H9 (cell line): ENCODE measurements at regions not wholly inside any gene's neighbourhood (a gene's known extent, or its start where the extent isn't known, plus 50 kb on each side); places are given as distances from the start of the nearest gene placed in this dataset.

ENCODE experiments used
- DNase-seq: peaks from one replicate; pipeline ENCODE4 v3.0.0-alpha.2; 2017
- H2AFZ ChIP-seq: one replicate; pipeline ENCODE4 v1.6.1; 2013; ENCODE audit warnings: mild to moderate bottlenecking, low read length, control low read depth, moderate library complexity
- H2AK5ac ChIP-seq: 2 replicates; pipeline ENCODE4 v1.6.1; 2013; ENCODE audit warnings: low read length, control low read depth, mixed read lengths; ENCODE audit not compliant: insufficient read length
- H2BK120ac ChIP-seq: one replicate; pipeline ENCODE4 v1.6.1; 2013; ENCODE audit warnings: low read depth, mild to moderate bottlenecking, low read length, control low read depth, inconsistent platforms; ENCODE audit not compliant: poor library complexity, severe bottlenecking
- H2BK12ac ChIP-seq: 2 replicates; pipeline ENCODE4 v1.6.1; 2013; ENCODE audit warnings: low read length, control low read depth, mixed read lengths, low read depth; ENCODE audit not compliant: insufficient read length
- H2BK15ac ChIP-seq: 2 replicates; pipeline ENCODE4 v1.6.1; 2013; ENCODE audit warnings: low read depth, low read length, control low read depth
- H2BK20ac ChIP-seq: one replicate; pipeline ENCODE4 v1.6.1; 2013; ENCODE audit warnings: low read depth, mild to moderate bottlenecking, low read length, control low read depth, inconsistent platforms; ENCODE audit not compliant: poor library complexity, severe bottlenecking
- H2BK5ac ChIP-seq: 2 replicates; pipeline ENCODE4 v1.6.1; 2013; ENCODE audit warnings: low read length, control low read depth, mixed read lengths; ENCODE audit not compliant: insufficient read length
- H3K14ac ChIP-seq: 2 replicates; pipeline ENCODE4 v1.6.1; 2013; ENCODE audit warnings: low read length, control low read depth; ENCODE audit not compliant: insufficient read depth
- H3K18ac ChIP-seq: 2 replicates; pipeline ENCODE4 v1.6.1; 2013; ENCODE audit warnings: low read depth, mild to moderate bottlenecking, mixed read lengths, low read length, control low read depth; ENCODE audit not compliant: insufficient read length
- H3K23ac ChIP-seq: 2 replicates; pipeline ENCODE4 v1.6.1; 2013; ENCODE audit warnings: low read length, control low read depth, mixed read lengths, low read depth; ENCODE audit not compliant: insufficient read length
- H3K23me2 ChIP-seq: 2 replicates; pipeline ENCODE4 v1.6.1; 2013; ENCODE audit warnings: low read depth, mild to moderate bottlenecking, mixed read lengths, low read length, control low read depth; ENCODE audit not compliant: insufficient read length, poor library complexity, severe bottlenecking
- H3K27ac ChIP-seq: 2 replicates; pipeline ENCODE4 v1.5.1; 2013; ENCODE audit warnings: low read length, control low read depth, mixed read lengths, low read depth; ENCODE audit not compliant: insufficient read length
- H3K27me3 ChIP-seq: 2 replicates; pipeline ENCODE4 v1.6.1; 2013; ENCODE audit warnings: low read length, control low read depth, inconsistent platforms; ENCODE audit not compliant: insufficient read depth
- H3K4ac ChIP-seq: 2 replicates; pipeline ENCODE4 v1.6.1; 2013; ENCODE audit warnings: low read depth, mild to moderate bottlenecking, control low read depth, inconsistent platforms, low read length, moderate library complexity
- H3K4me1 ChIP-seq: 2 replicates; pipeline ENCODE4 v1.6.1; 2013; ENCODE audit warnings: low read length, control low read depth, inconsistent platforms; ENCODE audit not compliant: insufficient read depth
- H3K4me2 ChIP-seq: 2 replicates; pipeline ENCODE4 v1.6.1; 2013; ENCODE audit warnings: low read length, control low read depth, mixed read lengths; ENCODE audit not compliant: insufficient read length, insufficient read depth
- H3K56ac ChIP-seq: 2 replicates; pipeline ENCODE4 v1.6.1; 2013; ENCODE audit warnings: low read depth, mild to moderate bottlenecking, mixed read lengths, low read length, control low read depth; ENCODE audit not compliant: insufficient read length
- H3K79me1 ChIP-seq: 2 replicates; pipeline ENCODE4 v1.6.1; 2013; ENCODE audit warnings: low read depth, mild to moderate bottlenecking, moderate library complexity, low read length, control low read depth, inconsistent platforms; ENCODE audit not compliant: insufficient read depth, poor library complexity, severe bottlenecking
- H3K79me2 ChIP-seq: 2 replicates; pipeline ENCODE4 v1.6.1; 2013; ENCODE audit warnings: low read length, control low read depth, inconsistent platforms; ENCODE audit not compliant: insufficient read depth
- H3K9ac ChIP-seq: 2 replicates; pipeline ENCODE4 v1.6.1; 2013; ENCODE audit warnings: low read length, control low read depth, mixed read lengths; ENCODE audit not compliant: insufficient read length; ENCODE audit errors: extremely low read depth
- H3K9me3 ChIP-seq: one replicate; pipeline ENCODE4 v1.6.1; 2013; ENCODE audit warnings: low read depth, low read length, inconsistent platforms; ENCODE audit not compliant: control insufficient read depth
- H3T11ph ChIP-seq: one replicate; pipeline ENCODE4 v1.6.1; 2013; ENCODE audit warnings: mild to moderate bottlenecking, low read length, control low read depth, inconsistent platforms
- H4K20me1 ChIP-seq: one replicate; pipeline ENCODE4 v1.6.1; 2013; ENCODE audit not compliant: control insufficient read depth, insufficient read length, insufficient read depth
- H4K5ac ChIP-seq: 2 replicates; pipeline ENCODE4 v1.6.1; 2013; ENCODE audit warnings: low read depth, mild to moderate bottlenecking, mixed read lengths, low read length, control low read depth; ENCODE audit not compliant: insufficient read length
- H4K8ac ChIP-seq: replicated peaks from 2 replicates; pipeline ENCODE4 v1.6.1; 2013; ENCODE audit warnings: low read length, control low read depth, mixed read lengths, low read depth; ENCODE audit not compliant: insufficient read length
- H4K91ac ChIP-seq: 2 replicates; pipeline ENCODE4 v1.6.1; 2013; ENCODE audit warnings: low read depth, mild to moderate bottlenecking, moderate library complexity, mixed read lengths, low read length, control low read depth; ENCODE audit not compliant: insufficient read length
- H3K27ac Mint-ChIP-seq, 3 experiments: 2 replicates in 2 of 3; 3 replicates in 1 of 3; pipeline ENCODE4 v1.8.0; 2020 to 2021; ENCODE audit warnings: mixed read lengths in 3 of 3, mild to moderate bottlenecking in 1 of 3, moderate library complexity in 1 of 3
- H3K27me3 Mint-ChIP-seq: 2 replicates; pipeline ENCODE4 v1.8.0; 2021; ENCODE audit warnings: low read depth, mild to moderate bottlenecking, moderate library complexity, mixed read lengths
- H3K36me3 Mint-ChIP-seq, 3 experiments: 2 replicates in 2 of 3; 3 replicates in 1 of 3; pipeline ENCODE4 v1.8.0; 2020 to 2021; ENCODE audit warnings: low read depth in 3 of 3, mixed read lengths in 3 of 3; ENCODE audit not compliant: insufficient read depth in 1 of 3
- H3K4me1 Mint-ChIP-seq, 2 experiments: 2 replicates each; pipeline ENCODE4 v1.8.0; 2020; ENCODE audit warnings: mixed read lengths in 2 of 2
- H3K4me3 Mint-ChIP-seq, 2 experiments: 2 replicates in 1 of 2; 3 replicates in 1 of 2; pipeline ENCODE4 v1.8.0; 2020 to 2021; ENCODE audit warnings: mild to moderate bottlenecking in 2 of 2, mixed read lengths in 2 of 2, moderate library complexity in 1 of 2
- H3K9me3 Mint-ChIP-seq, 2 experiments: 2 replicates in 1 of 2; 3 replicates in 1 of 2; pipeline ENCODE4 v1.8.0; 2020; ENCODE audit warnings: mild to moderate bottlenecking in 2 of 2, mixed read lengths in 2 of 2, moderate library complexity in 1 of 2
- WGBS: extraction: QIAGEN DNeasy Blood & Tissue Kit; methylation state at CpG from one replicate; pipeline ENCODE4 v1.1.7; 2013; ENCODE audit warnings: missing lambda C conversion rate, low lambda C conversion rate, mixed read lengths; ENCODE audit not compliant: insufficient read length; ENCODE audit errors: extremely low coverage; 5-methylcytosine and 5-hydroxymethylcytosine counted together
- TF ChIP-seq, protein P1 (sequence below): fragments of 200-600 bp; sonication (generic); conservative IDR thresholded peaks from 3 replicates; pipeline ENCODE4 v1.8.0; 2021; ENCODE audit warnings: antibody characterized with exemption, mild to moderate bottlenecking

DNA sequence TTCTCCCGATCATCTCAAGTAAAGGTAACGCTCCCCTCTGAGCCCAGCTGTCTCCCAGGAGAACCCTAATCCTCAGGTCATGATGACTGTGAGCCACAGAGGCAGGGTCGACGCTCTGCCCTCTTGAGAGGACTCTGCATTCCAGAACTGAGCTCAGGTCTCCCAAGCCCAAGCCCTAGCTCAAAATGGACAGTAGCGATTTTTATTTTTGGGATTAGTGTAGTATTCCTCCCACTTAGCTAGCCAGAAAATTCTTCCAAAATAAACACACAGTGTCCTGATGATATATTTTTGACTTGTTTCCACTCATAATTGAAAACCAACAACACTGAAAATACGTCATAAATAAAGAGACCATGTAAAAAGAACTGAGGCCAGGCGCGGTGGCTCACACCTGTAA, 462.0 kb upstream of the MGMT start:
- no peaks in the 10 kb centered on the region for H3K79me1 ChIP-seq
- H3K4me3 Mint-ChIP-seq, result no peak overlapping the region
- no peaks in the 10 kb centered on the region for H3K9me3 ChIP-seq
- no peak overlapping the region for H3T11ph ChIP-seq
- H3K4me2 ChIP-seq, result no peak overlapping the region
- no peak overlapping the region for H2BK5ac ChIP-seq
- no peak overlapping the region for H2AFZ ChIP-seq
- no peak overlapping the region for H2BK120ac ChIP-seq
- H3K9me3 Mint-ChIP-seq, result peaks cover 0 to 14% of the 10 kb centered on the region in 2 experiments; a peak in 4 of 5 replicates
- H2AK5ac ChIP-seq, result no peak overlapping the region
- TF ChIP-seq, protein P1, sequence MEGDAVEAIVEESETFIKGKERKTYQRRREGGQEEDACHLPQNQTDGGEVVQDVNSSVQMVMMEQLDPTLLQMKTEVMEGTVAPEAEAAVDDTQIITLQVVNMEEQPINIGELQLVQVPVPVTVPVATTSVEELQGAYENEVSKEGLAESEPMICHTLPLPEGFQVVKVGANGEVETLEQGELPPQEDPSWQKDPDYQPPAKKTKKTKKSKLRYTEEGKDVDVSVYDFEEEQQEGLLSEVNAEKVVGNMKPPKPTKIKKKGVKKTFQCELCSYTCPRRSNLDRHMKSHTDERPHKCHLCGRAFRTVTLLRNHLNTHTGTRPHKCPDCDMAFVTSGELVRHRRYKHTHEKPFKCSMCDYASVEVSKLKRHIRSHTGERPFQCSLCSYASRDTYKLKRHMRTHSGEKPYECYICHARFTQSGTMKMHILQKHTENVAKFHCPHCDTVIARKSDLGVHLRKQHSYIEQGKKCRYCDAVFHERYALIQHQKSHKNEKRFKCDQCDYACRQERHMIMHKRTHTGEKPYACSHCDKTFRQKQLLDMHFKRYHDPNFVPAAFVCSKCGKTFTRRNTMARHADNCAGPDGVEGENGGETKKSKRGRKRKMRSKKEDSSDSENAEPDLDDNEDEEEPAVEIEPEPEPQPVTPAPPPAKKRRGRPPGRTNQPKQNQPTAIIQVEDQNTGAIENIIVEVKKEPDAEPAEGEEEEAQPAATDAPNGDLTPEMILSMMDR, result no peak
- no peak overlapping the region for H2BK15ac ChIP-seq
- WGBS, result no CpG with 5 or more reads among the region's 8 CpGs
- no peaks in the 10 kb centered on the region for H3K4me1 ChIP-seq
- no peak overlapping the region for H4K5ac ChIP-seq
- no peak overlapping the region for H3K23ac ChIP-seq
- H3K23me2 ChIP-seq, result no peaks in the 10 kb centered on the region
- H3K27me3 ChIP-seq, result no peaks in the 10 kb centered on the region
- H3K27ac ChIP-seq, result no peak overlapping the region
- H3K18ac ChIP-seq, result no peak overlapping the region
- H3K27ac Mint-ChIP-seq, result peak overlapping the region in 1 of 3 experiments; percentile 54; a peak in 2 of 7 replicates
- H3K4me1 Mint-ChIP-seq, result peaks cover 20 to 21% of the 10 kb centered on the region in 2 experiments
- H3K36me3 Mint-ChIP-seq, result peaks cover 0 to 10% (median 2%) of the 10 kb centered on the region in 3 experiments; a peak in 4 of 7 replicates
- no peak overlapping the region for H3K14ac ChIP-seq
- peaks cover 2% of the 10 kb centered on the region; the same call in 1 of the 2 replicates for H3K27me3 Mint-ChIP-seq
- H4K20me1 ChIP-seq, result no peaks in the 10 kb centered on the region
- no peak overlapping the region for H4K91ac ChIP-seq
- H3K4ac ChIP-seq, result no peak overlapping the region
- H3K9ac ChIP-seq, result no peak overlapping the region
- no peak overlapping the region for H2BK12ac ChIP-seq
- H2BK20ac ChIP-seq, result no peak overlapping the region
- H3K79me2 ChIP-seq, result no peaks in the 10 kb centered on the region
- H3K56ac ChIP-seq, result no peak overlapping the region
- no peak overlapping the region for H4K8ac ChIP-seq
- no peak for DNase-seq
